ENCODE measurements at regions not wholly inside any gene's neighbourhood (a gene's known extent, or its start where the extent isn't known, plus 50 kb on each side); places are given as distances from the start of the nearest gene placed in this dataset.

DNA sequence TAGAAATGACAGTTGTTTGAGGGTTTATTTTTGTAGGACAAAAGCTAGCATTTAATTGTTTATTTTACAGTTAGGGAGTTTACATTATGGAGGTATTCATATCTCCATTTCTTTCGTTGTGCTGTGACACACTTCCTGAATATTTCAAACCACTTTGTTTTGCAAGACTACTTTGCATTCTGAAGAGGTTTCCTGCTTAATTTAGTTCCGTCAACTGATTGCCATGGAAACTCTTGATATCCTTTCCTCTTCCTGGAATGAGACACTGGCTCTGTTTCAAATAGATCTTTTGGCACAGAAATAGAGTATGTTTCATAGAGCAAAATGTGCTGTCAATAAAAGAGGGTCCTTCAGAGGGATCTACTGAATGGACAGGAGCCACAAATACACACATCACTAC is 159.5 kb upstream of the AGR3 start:
- DNase-seq = no peak
- H3K4me3 ChIP-seq = no peak overlapping the region
- H3K36me3 ChIP-seq = no peaks in the 10 kb centered on the region
- intact Hi-C loops (cut with DNase I; ENCODE audit: low total_unique reads) = no loop called here
- H3K9me3 ChIP-seq = no peaks in the 10 kb centered on the region
- peak overlapping the region in 7 of 8 donors; percentile 39 to 67 (median 48) for H3K27ac ChIP-seq
- TF ChIP-seq POLR2AphosphoS5 (IDR thresholded peaks at IDR 0.05) (no peak), CTCF (IDR thresholded peaks at IDR 0.05 in 8 of 11, conservative IDR thresholded peaks at IDR 0.05 in 3 of 11) (no peak), POLR2A (IDR thresholded peaks at IDR 0.05) (no peak)
- 2 to 6% (median 5%) methylated on average over 2 of the region's 2 CpGs for WGBS, 5 donors
- H3K27me3 ChIP-seq (replicated peaks in 1 of 7) = no peaks in the 10 kb centered on the region
- peaks cover 5 to 66% (median 24%) of the 10 kb centered on the region in 6 donors for H3K4me1 ChIP-seq

DNA sequence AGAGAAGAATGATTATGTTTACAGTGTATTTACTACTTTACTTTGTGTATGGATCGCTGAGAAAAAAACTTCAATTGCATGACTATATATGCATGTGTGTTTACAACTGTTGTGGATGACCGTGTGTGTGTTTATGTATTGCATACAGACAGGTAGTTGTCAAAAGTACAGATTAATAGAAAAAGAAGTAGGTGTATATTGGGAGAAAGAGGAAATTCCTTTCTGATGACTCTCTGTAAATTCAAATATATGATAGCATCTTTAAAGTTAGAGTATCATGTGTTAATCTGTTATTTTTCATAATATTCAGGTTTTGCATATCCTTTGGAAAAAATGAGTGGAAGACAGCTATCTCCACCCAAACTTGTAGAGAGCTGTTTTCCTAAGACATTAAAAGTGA is 160.4 kb upstream of the AGR3 start:
- Histone ChIP-seq H3K4me3 (no peak overlapping the region), H3K9me3 (no peaks in the 10 kb centered on the region), H3K36me3 (no peaks in the 10 kb centered on the region), H3K27me3 (replicated peaks in 1 of 7) (no peaks in the 10 kb centered on the region), H3K4me1 (peaks cover 5 to 66% (median 24%) of the 10 kb centered on the region in 6 donors), H3K27ac (peak overlapping the region in 2 of 8 donors; percentile 39 to 67)
- TF ChIP-seq POLR2AphosphoS5 (IDR thresholded peaks at IDR 0.05) (no peak), CTCF (IDR thresholded peaks at IDR 0.05 in 8 of 11, conservative IDR thresholded peaks at IDR 0.05 in 3 of 11) (no peak), POLR2A (IDR thresholded peaks at IDR 0.05) (no peak)
- intact Hi-C loops (cut with DNase I; ENCODE audit: low total_unique reads) = no loop called here
- WGBS, 5 donors = 62 to 93% (median 92%) methylated on average over 2 of the region's 2 CpGs
- DNase-seq = no peak

- no peak for DNase-seq
- H3K27ac ChIP-seq = peak overlapping the region in 3 of 8 donors; percentile 8 to 67 (median 27)
Observed at GRCh38 chr7:17043012-17043877, 161.5 kb upstream of the AGR3 start.

More at GRCh38 chr7:17043012-17043877, 161.5 kb upstream of the AGR3 start:
- intact Hi-C loops (cut with DNase I; ENCODE audit: low total_unique reads) = no loop called here
- TF ChIP-seq POLR2A (IDR thresholded peaks at IDR 0.05) = no peak
- TF ChIP-seq POLR2AphosphoS5 (IDR thresholded peaks at IDR 0.05) = no peak
- TF ChIP-seq CTCF (IDR thresholded peaks at IDR 0.05 in 8 of 11, conservative IDR thresholded peaks at IDR 0.05 in 3 of 11) = no peak
- Histone ChIP-seq H3K4me3 (no peak overlapping the region), H3K27me3 (replicated peaks in 1 of 7) (no peaks in the 10 kb centered on the region), H3K36me3 (no peaks in the 10 kb centered on the region), H3K4me1 (peaks cover 5 to 60% (median 24%) of the 10 kb centered on the region in 6 donors), H3K9me3 (no peaks in the 10 kb centered on the region)
- WGBS, 5 donors = 65 to 75% (median 71%) methylated on average over 3 of the region's 3 CpGs

Data from spleen (tissue), 11 donors.